ENCODE measurements at regions not wholly inside any gene's neighbourhood (a gene's known extent, or its start where the extent isn't known, plus 50 kb on each side); places are given as distances from the start of the nearest gene placed in this dataset.

GRCh38 chr1:82487778-82488177 is 687.0 kb downstream of the ADGRL2 start:
- no peak overlapping the region for H3K4me3 ChIP-seq (ENCODE audit: insufficient read depth, low read depth, low read length)
- H3K23ac ChIP-seq (ENCODE audit: low read depth, low read length) = no peak overlapping the region
- no peak for DNase-seq
- CTCF ChIA-PET = no interaction called here
- no peaks in the 10 kb centered on the region for H3K36me3 ChIP-seq (ENCODE audit: control insufficient read depth, insufficient read depth, low read length)
- H3K9me3 ChIP-seq (ENCODE audit: control insufficient read depth, insufficient read depth, low read length) = peaks cover 4% of the 10 kb centered on the region
- POLR2A ChIA-PET (ENCODE audit: unreplicated experiment) = no interaction called here
- H2AK5ac ChIP-seq (ENCODE audit: low read depth, low read length) = no peak overlapping the region
- no peak overlapping the region for H2BK20ac ChIP-seq (ENCODE audit: low read depth, low read length)
- H2BK120ac ChIP-seq (ENCODE audit: low read depth, low read length) = no peak overlapping the region
- H4K91ac ChIP-seq (ENCODE audit: insufficient read depth, low read depth, low read length) = no peak overlapping the region
- dilution Hi-C loops (cut with HindIII; ENCODE audit: low sequenced_read_pairs, unreplicated experiment) (no loop called here), intact Hi-C loops (cut with micrococcal nuclease) (no loop called here), in situ Hi-C loops (cut with MboI; ENCODE audit: low sequenced_read_pairs) (no loop called here)
- no peak overlapping the region for H2BK15ac ChIP-seq (ENCODE audit: low read depth, low read length)
- no peak overlapping the region for H3K4me2 ChIP-seq (ENCODE audit: low read depth, low read length)
- H2AFZ ChIP-seq (replicated peaks; ENCODE audit: low read length, poor library complexity) = no peak overlapping the region
- H3K18ac ChIP-seq (ENCODE audit: low read depth, low read length) = no peak overlapping the region
- H4K5ac ChIP-seq (ENCODE audit: low read depth, low read length) = no peak overlapping the region
- TF ChIP-seq, protein P1, sequence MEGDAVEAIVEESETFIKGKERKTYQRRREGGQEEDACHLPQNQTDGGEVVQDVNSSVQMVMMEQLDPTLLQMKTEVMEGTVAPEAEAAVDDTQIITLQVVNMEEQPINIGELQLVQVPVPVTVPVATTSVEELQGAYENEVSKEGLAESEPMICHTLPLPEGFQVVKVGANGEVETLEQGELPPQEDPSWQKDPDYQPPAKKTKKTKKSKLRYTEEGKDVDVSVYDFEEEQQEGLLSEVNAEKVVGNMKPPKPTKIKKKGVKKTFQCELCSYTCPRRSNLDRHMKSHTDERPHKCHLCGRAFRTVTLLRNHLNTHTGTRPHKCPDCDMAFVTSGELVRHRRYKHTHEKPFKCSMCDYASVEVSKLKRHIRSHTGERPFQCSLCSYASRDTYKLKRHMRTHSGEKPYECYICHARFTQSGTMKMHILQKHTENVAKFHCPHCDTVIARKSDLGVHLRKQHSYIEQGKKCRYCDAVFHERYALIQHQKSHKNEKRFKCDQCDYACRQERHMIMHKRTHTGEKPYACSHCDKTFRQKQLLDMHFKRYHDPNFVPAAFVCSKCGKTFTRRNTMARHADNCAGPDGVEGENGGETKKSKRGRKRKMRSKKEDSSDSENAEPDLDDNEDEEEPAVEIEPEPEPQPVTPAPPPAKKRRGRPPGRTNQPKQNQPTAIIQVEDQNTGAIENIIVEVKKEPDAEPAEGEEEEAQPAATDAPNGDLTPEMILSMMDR (conservative IDR thresholded peaks at IDR 0.05; ENCODE audit: low read depth, low read length) = no peak
- TF ChIP-seq NFE2L2 (IDR thresholded peaks at IDR 0.05; ENCODE audit: low read depth, low read length) (no peak), FOS (IDR thresholded peaks at IDR 0.05; ENCODE audit: low read depth, low read length) (no peak), POLR2A (IDR thresholded peaks at IDR 0.05; ENCODE audit: low read depth, low read length) (no peak), RFX5 (IDR thresholded peaks at IDR 0.05; ENCODE audit: low read depth, low read length) (no peak), RAD21 (IDR thresholded peaks at IDR 0.05; ENCODE audit: low read length) (no peak), MAFK (IDR thresholded peaks at IDR 0.05; ENCODE audit: low read depth, low read length) (no peak), RCOR1 (IDR thresholded peaks at IDR 0.05; ENCODE audit: insufficient replicate concordance, low read length) (no peak), CEBPB (IDR thresholded peaks at IDR 0.05; ENCODE audit: low read depth, low read length) (no peak), MAZ (IDR thresholded peaks at IDR 0.05; ENCODE audit: borderline replicate concordance, low read depth, low read length) (no peak)
- no peak overlapping the region for H3K56ac ChIP-seq (ENCODE audit: extremely low read depth, insufficient read depth, low read length)
- H3K27me3 ChIP-seq (ENCODE audit: control insufficient read depth, insufficient read depth, low read length) = no peaks in the 10 kb centered on the region
- H3K9ac ChIP-seq (ENCODE audit: low read depth, low read length) = no peak overlapping the region
- H3K9me1 ChIP-seq (ENCODE audit: insufficient read depth, low read length) = no peaks in the 10 kb centered on the region
- H3K14ac ChIP-seq (replicated peaks; ENCODE audit: low read depth, low read length) = no peak overlapping the region
- no peak overlapping the region for H3K27ac ChIP-seq (ENCODE audit: insufficient read depth, low read length)
- ATAC-seq (ENCODE audit: low read depth) = no peak
- H4K20me1 ChIP-seq (ENCODE audit: insufficient read depth, low read length) = no peaks in the 10 kb centered on the region
- BruUV-seq (replicated peaks) = no TSS peak
- no CpG with 5 or more reads among the region's 3 CpGs for WGBS, 2 experiments (ENCODE audit: extremely low coverage in 2 of 2, insufficient read length in 1 of 2)
- H4K8ac ChIP-seq (ENCODE audit: low read depth in 2 of 2, low read length in 2 of 2) = no peak overlapping the region
- no peak overlapping the region for H2AK9ac ChIP-seq (replicated peaks; ENCODE audit: low read depth, low read length, poor library complexity)
- no peaks in the 10 kb centered on the region for H3K79me1 ChIP-seq (ENCODE audit: low read depth in 1 of 2, low read length in 2 of 2)
- H3K4me1 ChIP-seq (ENCODE audit: control insufficient read depth, insufficient read depth, low read length) = no peaks in the 10 kb centered on the region
- H2BK5ac ChIP-seq (ENCODE audit: low read depth, low read length, poor library complexity, severe bottlenecking) = no peak overlapping the region
- no peak overlapping the region for H3K4ac ChIP-seq (ENCODE audit: low read depth, low read length)
